ENCODE measurements at regions not wholly inside any gene's neighbourhood (a gene's known extent, or its start where the extent isn't known, plus 50 kb on each side); places are given as distances from the start of the nearest gene placed in this dataset.

- DNase-seq (ENCODE audit: low spot score) = peak; percentile 53
Observed at GRCh38 chr5:5588887-5589826, 166.7 kb downstream of the ICE1 start.

GRCh38 chr5:5588386-5588785 is 165.9 kb downstream of the ICE1 start:
- DNase-seq (ENCODE audit: low spot score) = peak; percentile 39

- DNase-seq (ENCODE audit: low spot score) = no peak
Observed at GRCh38 chr5:5587474-5587873, 165.0 kb downstream of the ICE1 start.

- no peak for DNase-seq (ENCODE audit: low spot score)
Observed at GRCh38 chr5:5586721-5587120, 164.2 kb downstream of the ICE1 start.

- peak; percentile 79 for DNase-seq (ENCODE audit: low spot score)
Observed at GRCh38 chr5:5585751-5586341, 163.4 kb downstream of the ICE1 start.

- no peak for DNase-seq (ENCODE audit: low spot score)
Observed at GRCh38 chr5:5584751-5585150, 162.3 kb downstream of the ICE1 start.

- DNase-seq (ENCODE audit: low spot score) = peak; percentile 94
Observed at GRCh38 chr5:5584236-5584745, 161.8 kb downstream of the ICE1 start.

GRCh38 chr5:5583832-5584231 is 161.4 kb downstream of the ICE1 start:
- no peak for DNase-seq (ENCODE audit: low spot score)

- no peak for DNase-seq (ENCODE audit: low spot score)
Observed at GRCh38 chr5:5583023-5583765, 160.7 kb downstream of the ICE1 start.

GRCh38 chr5:5581080-5581479 is 158.6 kb downstream of the ICE1 start:
- no peak for DNase-seq (ENCODE audit: low spot score)

GRCh38 chr5:5576744-5577143 is 154.3 kb downstream of the ICE1 start:
- no peak for DNase-seq (ENCODE audit: low spot score)

GRCh38 chr5:5575461-5575860 is 153.0 kb downstream of the ICE1 start:
- DNase-seq (ENCODE audit: low spot score) = no peak

GRCh38 chr5:5573798-5574380 is 151.4 kb downstream of the ICE1 start:
- no peak for DNase-seq (ENCODE audit: low spot score)

- no peak for DNase-seq (ENCODE audit: low spot score)
Observed at GRCh38 chr5:5572976-5573797, 150.7 kb downstream of the ICE1 start.

- DNase-seq (ENCODE audit: low spot score) = no peak
Observed at GRCh38 chr5:5572010-5572865, 149.8 kb downstream of the ICE1 start.

- DNase-seq (ENCODE audit: low spot score) = no peak
Observed at GRCh38 chr5:5570646-5571045, 148.2 kb downstream of the ICE1 start.

- no peak for DNase-seq (ENCODE audit: low spot score)
Observed at GRCh38 chr5:5564898-5565297, 142.4 kb downstream of the ICE1 start.

- DNase-seq (ENCODE audit: low spot score) = no peak
Observed at GRCh38 chr5:5560016-5560415, 137.5 kb downstream of the ICE1 start.

GRCh38 chr5:5558638-5559527 is 136.4 kb downstream of the ICE1 start:
- DNase-seq (ENCODE audit: low spot score) = no peak

All from cerebellar cortex (tissue), 1 donor.